Neural progenitor cell (in vitro differentiated cells): ENCODE measurements at regions not wholly inside any gene's neighbourhood (a gene's known extent, or its start where the extent isn't known, plus 50 kb on each side); places are given as distances from the start of the nearest gene placed in this dataset.

Experiments
- DNase-seq: peaks from one replicate; pipeline ENCODE4 v3.0.0-alpha.2; 2016; ENCODE audit warnings: low spot score
- H2AFZ ChIP-seq: fragments of 200-600 bp; sonication (generic); replicated peaks from 2 replicates; pipeline ENCODE4 v1.6.1; 2016; ENCODE audit warnings: antibody characterized with exemption
- H3F3A ChIP-seq: fragments of 200-600 bp; sonication (generic); 2 replicates; pipeline ENCODE4 v1.6.1; 2016; ENCODE audit warnings: antibody characterized with exemption, low read depth
- H3K27ac ChIP-seq: fragments of 200-600 bp; sonication (generic); 2 replicates; pipeline ENCODE4 v1.5.1; 2016; ENCODE audit warnings: mild to moderate bottlenecking
- H3K27me3 ChIP-seq: fragments of 200-600 bp; sonication (generic); 2 replicates; pipeline ENCODE4 v1.6.1; 2016; ENCODE audit warnings: mild to moderate bottlenecking, moderate library complexity
- H3K36me3 ChIP-seq: fragments of 200-600 bp; sonication (generic); 2 replicates; pipeline ENCODE4 v1.5.1; 2016
- H3K4me1 ChIP-seq: fragments of 200-600 bp; sonication (generic); 2 replicates; pipeline ENCODE4 v1.6.1; 2016; ENCODE audit warnings: mixed run types
- H3K4me2 ChIP-seq: fragments of 200-600 bp; sonication (generic); 2 replicates; pipeline ENCODE4 v1.6.1; 2016
- H3K4me3 ChIP-seq: fragments of 200-600 bp; sonication (generic); 2 replicates; pipeline ENCODE4 v1.5.1; 2016
- H3K79me2 ChIP-seq: fragments of 200-600 bp; sonication (generic); 2 replicates; pipeline ENCODE4 v1.6.1; 2016; ENCODE audit warnings: low read depth
- H3K9ac ChIP-seq: fragments of 200-600 bp; sonication (generic); 2 replicates; pipeline ENCODE4 v1.6.1; 2016
- H3K9me3 ChIP-seq: fragments of 200-600 bp; sonication (generic); 2 replicates; pipeline ENCODE4 v1.5.1; 2016; ENCODE audit warnings: low read depth
- H4K20me1 ChIP-seq: fragments of 200-600 bp; sonication (generic); 2 replicates; pipeline ENCODE4 v1.6.1; 2016; ENCODE audit warnings: low read depth
- H3K27ac Mint-ChIP-seq: 3 replicates; pipeline ENCODE4 v1.8.0; 2021; ENCODE audit warnings: mixed read lengths
- H3K27me3 Mint-ChIP-seq: 2 replicates; pipeline ENCODE4 v1.8.0; 2022; ENCODE audit warnings: low read depth, mild to moderate bottlenecking, inconsistent platforms, moderate library complexity, mixed read lengths; ENCODE audit not compliant: insufficient read depth
- H3K36me3 Mint-ChIP-seq: 3 replicates; pipeline ENCODE4 v1.8.0; 2021; ENCODE audit warnings: mixed read lengths
- H3K4me1 Mint-ChIP-seq: 3 replicates; pipeline ENCODE4 v1.8.0; 2021; ENCODE audit warnings: mixed read lengths
- H3K4me3 Mint-ChIP-seq: 3 replicates; pipeline ENCODE4 v1.8.0; 2021; ENCODE audit warnings: mild to moderate bottlenecking, moderate library complexity, mixed read lengths
- H3K9me3 Mint-ChIP-seq: 3 replicates; pipeline ENCODE4 v1.8.0; 2020; ENCODE audit warnings: mixed read lengths
- EZH2 ChIP-seq: fragments of 200-600 bp; sonication (generic); IDR thresholded peaks from 2 replicates; pipeline ENCODE4 v1.6.1; 2017; ENCODE audit warnings: antibody characterized with exemption, mild to moderate bottlenecking, moderate library complexity
- EZH2phosphoT487 ChIP-seq: fragments of 200-600 bp; sonication (generic); IDR thresholded peaks from 2 replicates; pipeline ENCODE4 v1.6.1; 2017; ENCODE audit warnings: antibody characterized with exemption
- TF ChIP-seq, protein P1 (sequence below): fragments of 200-600 bp; sonication (generic); IDR thresholded peaks from 2 replicates; pipeline ENCODE4 v1.5.1; 2017; ENCODE audit warnings: antibody characterized with exemption, mild to moderate bottlenecking

DNA sequence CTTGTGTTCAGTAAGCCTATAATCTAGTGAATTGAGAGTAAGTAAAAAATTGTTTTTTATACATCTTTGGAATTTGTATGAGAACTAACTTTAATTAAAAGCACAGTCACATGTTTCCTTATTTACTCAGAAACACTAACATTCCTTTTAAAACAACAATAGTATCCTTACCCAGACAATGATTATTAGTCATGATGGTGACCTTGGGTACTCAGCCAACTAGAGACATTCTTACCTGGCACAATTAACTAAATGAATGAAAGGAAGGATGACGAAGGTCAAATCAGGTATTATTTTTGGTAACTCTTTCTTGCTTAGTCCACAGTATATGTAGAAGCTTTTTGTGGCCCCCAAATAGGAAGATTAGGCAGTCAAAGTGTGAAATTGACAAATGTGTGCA is 901.0 kb downstream of the FAT4 start:
- no peaks in the 10 kb centered on the region for H3F3A ChIP-seq
- H3K4me1 Mint-ChIP-seq = no peaks in the 10 kb centered on the region
- no peak overlapping the region for H2AFZ ChIP-seq
- no peaks in the 10 kb centered on the region for H3K9me3 Mint-ChIP-seq
- H3K9me3 ChIP-seq = no peaks in the 10 kb centered on the region
- H3K4me1 ChIP-seq = no peaks in the 10 kb centered on the region
- no peaks in the 10 kb centered on the region for H3K27me3 Mint-ChIP-seq
- no peaks in the 10 kb centered on the region for H3K79me2 ChIP-seq
- no peak overlapping the region for H3K27ac Mint-ChIP-seq
- H3K4me3 ChIP-seq = no peak overlapping the region
- no peaks in the 10 kb centered on the region for H3K27me3 ChIP-seq
- no peaks in the 10 kb centered on the region for H3K36me3 ChIP-seq
- TF ChIP-seq EZH2phosphoT487 (no peak), EZH2 (no peak)
- TF ChIP-seq, protein P1, sequence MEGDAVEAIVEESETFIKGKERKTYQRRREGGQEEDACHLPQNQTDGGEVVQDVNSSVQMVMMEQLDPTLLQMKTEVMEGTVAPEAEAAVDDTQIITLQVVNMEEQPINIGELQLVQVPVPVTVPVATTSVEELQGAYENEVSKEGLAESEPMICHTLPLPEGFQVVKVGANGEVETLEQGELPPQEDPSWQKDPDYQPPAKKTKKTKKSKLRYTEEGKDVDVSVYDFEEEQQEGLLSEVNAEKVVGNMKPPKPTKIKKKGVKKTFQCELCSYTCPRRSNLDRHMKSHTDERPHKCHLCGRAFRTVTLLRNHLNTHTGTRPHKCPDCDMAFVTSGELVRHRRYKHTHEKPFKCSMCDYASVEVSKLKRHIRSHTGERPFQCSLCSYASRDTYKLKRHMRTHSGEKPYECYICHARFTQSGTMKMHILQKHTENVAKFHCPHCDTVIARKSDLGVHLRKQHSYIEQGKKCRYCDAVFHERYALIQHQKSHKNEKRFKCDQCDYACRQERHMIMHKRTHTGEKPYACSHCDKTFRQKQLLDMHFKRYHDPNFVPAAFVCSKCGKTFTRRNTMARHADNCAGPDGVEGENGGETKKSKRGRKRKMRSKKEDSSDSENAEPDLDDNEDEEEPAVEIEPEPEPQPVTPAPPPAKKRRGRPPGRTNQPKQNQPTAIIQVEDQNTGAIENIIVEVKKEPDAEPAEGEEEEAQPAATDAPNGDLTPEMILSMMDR = no peak
- H3K9ac ChIP-seq = no peak overlapping the region
- H3K27ac ChIP-seq = no peak overlapping the region
- H4K20me1 ChIP-seq = no peaks in the 10 kb centered on the region
- DNase-seq = no peak
- H3K4me3 Mint-ChIP-seq = no peak overlapping the region
- no peak overlapping the region for H3K4me2 ChIP-seq
- no peaks in the 10 kb centered on the region for H3K36me3 Mint-ChIP-seq

DNA sequence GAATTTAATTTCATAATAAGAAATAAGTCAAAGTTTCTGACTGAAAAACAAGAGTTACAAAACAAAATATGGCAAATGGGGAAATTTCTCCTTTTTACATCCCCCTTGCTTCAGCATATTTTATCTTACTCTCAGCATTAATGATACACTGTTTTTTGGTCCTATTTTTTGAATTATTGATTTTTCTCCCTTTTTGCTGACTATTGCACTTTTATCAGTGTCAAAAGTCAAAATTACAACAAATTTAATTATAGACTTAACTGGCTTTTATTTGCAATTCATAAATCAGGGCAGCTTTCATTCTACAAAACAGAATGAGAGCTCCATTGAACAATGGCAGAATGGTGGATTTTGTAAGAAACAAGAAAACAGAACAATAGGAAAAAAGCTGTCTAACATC is 901.9 kb downstream of the FAT4 start:
- no peaks in the 10 kb centered on the region for H3K27me3 Mint-ChIP-seq
- H3K9me3 ChIP-seq = no peaks in the 10 kb centered on the region

DNA sequence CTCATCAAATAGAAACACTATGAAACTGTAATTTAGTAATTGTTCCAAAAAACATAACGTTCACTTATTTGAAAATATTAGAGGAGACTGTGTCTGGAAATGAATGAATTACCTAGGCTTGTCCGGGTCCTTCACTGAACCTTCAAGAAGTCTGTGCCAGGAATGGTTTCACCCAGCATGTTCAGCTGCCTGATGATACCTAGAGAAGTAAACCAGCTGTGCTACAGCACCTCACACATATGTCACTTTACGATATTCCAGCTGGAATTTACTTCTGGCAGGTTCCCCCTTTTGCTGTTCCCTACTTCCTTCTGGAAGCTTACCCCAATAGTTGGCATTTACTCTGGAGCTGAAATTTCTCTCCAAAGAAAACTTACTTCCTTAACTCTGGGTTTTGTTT is 906.5 kb downstream of the FAT4 start:
- Mint-ChIP-seq H3K9me3 (no peaks in the 10 kb centered on the region), H3K4me3 (no peak overlapping the region), H3K4me1 (no peaks in the 10 kb centered on the region), H3K27me3 (no peaks in the 10 kb centered on the region), H3K36me3 (no peaks in the 10 kb centered on the region), H3K27ac (no peak overlapping the region)
- DNase-seq = no peak
- TF ChIP-seq EZH2phosphoT487 (no peak), EZH2 (no peak)
- H3K9ac ChIP-seq = no peak overlapping the region
- H3K4me2 ChIP-seq = no peak overlapping the region
- H3K79me2 ChIP-seq = no peaks in the 10 kb centered on the region
- H4K20me1 ChIP-seq = no peaks in the 10 kb centered on the region
- no peaks in the 10 kb centered on the region for H3K27me3 ChIP-seq
- H3K4me1 ChIP-seq = no peaks in the 10 kb centered on the region
- H3K27ac ChIP-seq = no peak overlapping the region
- H3F3A ChIP-seq = no peaks in the 10 kb centered on the region
- no peak overlapping the region for H3K4me3 ChIP-seq
- peak overlapping the region; percentile 32 for H2AFZ ChIP-seq
- H3K36me3 ChIP-seq = no peaks in the 10 kb centered on the region
- no peaks in the 10 kb centered on the region for H3K9me3 ChIP-seq

More for the DNA sequence above, 901.9 kb downstream of the FAT4 start:
- no peak overlapping the region for H3K4me3 ChIP-seq
- no peaks in the 10 kb centered on the region for H3K79me2 ChIP-seq
- DNase-seq = no peak
- no peaks in the 10 kb centered on the region for H3F3A ChIP-seq
- H3K4me2 ChIP-seq = no peak overlapping the region
- TF ChIP-seq, protein P1 = no peak
- TF ChIP-seq EZH2 (no peak), EZH2phosphoT487 (no peak)
- H3K4me1 ChIP-seq = no peaks in the 10 kb centered on the region
- H3K9ac ChIP-seq = no peak overlapping the region
- H2AFZ ChIP-seq = no peak overlapping the region
- H3K27ac ChIP-seq = no peak overlapping the region
- H3K27me3 ChIP-seq = no peaks in the 10 kb centered on the region
- Mint-ChIP-seq H3K9me3 (no peaks in the 10 kb centered on the region), H3K27ac (no peak overlapping the region), H3K4me3 (no peak overlapping the region), H3K36me3 (no peaks in the 10 kb centered on the region), H3K4me1 (no peaks in the 10 kb centered on the region)
- H4K20me1 ChIP-seq = no peaks in the 10 kb centered on the region
- no peaks in the 10 kb centered on the region for H3K36me3 ChIP-seq

DNA sequence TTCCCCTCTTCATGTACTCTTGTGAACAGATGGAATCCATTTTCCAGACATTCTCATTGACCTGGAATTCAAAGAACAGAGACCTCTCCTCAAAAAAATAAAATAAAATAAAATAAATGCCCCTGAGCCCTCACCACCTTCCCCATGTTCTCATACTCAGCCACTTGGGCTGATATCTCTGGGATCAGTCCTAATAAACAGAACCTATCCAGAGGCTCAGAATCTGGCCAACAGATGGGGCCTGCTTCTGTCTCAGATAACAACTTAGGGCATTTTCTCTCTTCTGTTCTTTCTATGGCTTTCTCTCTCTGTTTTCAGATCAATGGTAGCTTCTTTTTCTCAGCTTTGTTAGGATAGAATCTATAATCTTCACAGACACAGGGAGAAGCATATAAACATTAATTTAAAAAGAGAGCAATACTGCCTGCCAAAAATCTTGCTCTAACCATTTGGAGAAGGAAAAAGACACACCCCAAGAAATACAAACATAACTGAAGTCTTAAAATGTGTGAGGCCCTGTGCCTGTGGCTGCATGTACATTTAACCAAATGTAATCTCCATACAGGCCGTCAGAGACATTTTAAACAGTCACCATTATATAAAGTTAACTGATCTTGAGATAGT is 907.1 kb downstream of the FAT4 start:
- Mint-ChIP-seq H3K36me3 (no peaks in the 10 kb centered on the region), H3K27ac (no peak overlapping the region), H3K9me3 (no peaks in the 10 kb centered on the region), H3K4me1 (no peaks in the 10 kb centered on the region), H3K4me3 (no peak overlapping the region), H3K27me3 (no peaks in the 10 kb centered on the region)
- Histone ChIP-seq H3K79me2 (no peaks in the 10 kb centered on the region), H3K4me2 (no peak overlapping the region), H3K4me3 (no peak overlapping the region), H3K4me1 (no peaks in the 10 kb centered on the region), H3K27me3 (no peaks in the 10 kb centered on the region), H3K9me3 (no peaks in the 10 kb centered on the region), H3K27ac (no peak overlapping the region), H2AFZ (peak overlapping the region; percentile 32), H4K20me1 (no peaks in the 10 kb centered on the region), H3K9ac (no peak overlapping the region), H3K36me3 (no peaks in the 10 kb centered on the region), H3F3A (no peaks in the 10 kb centered on the region)
- no peak for DNase-seq
- TF ChIP-seq EZH2phosphoT487 (no peak), EZH2 (no peak)
- TF ChIP-seq, protein P1 = no peak
